GM23338 (cell line): ENCODE measurements at regions not wholly inside any gene's neighbourhood (a gene's known extent, or its start where the extent isn't known, plus 50 kb on each side); places are given as distances from the start of the nearest gene placed in this dataset.

Source experiments
- CREB1 ChIP-seq: fragments of 250-450 bp; sonication (Bioruptor Pico); IDR thresholded peaks from 2 replicates; pipeline ENCODE4 v1.5.0; 2020; ENCODE audit warnings: low read depth, mild to moderate bottlenecking, moderate library complexity
- EZH2 ChIP-seq: fragments of 200-600 bp; sonication (generic); IDR thresholded peaks from one replicate; pipeline ENCODE4 v1.8.0; 2017; ENCODE audit warnings: antibody characterized with exemption, mild to moderate bottlenecking, low read depth; ENCODE audit not compliant: unreplicated experiment
- EZH2phosphoT487 ChIP-seq: fragments of 200-600 bp; sonication (generic); IDR thresholded peaks from one replicate; pipeline ENCODE4 v1.8.1; 2018; ENCODE audit warnings: antibody characterized with exemption; ENCODE audit not compliant: unreplicated experiment
- JUNB ChIP-seq: IDR thresholded peaks from one replicate; pipeline ENCODE4 v1.6.1; 2016; ENCODE audit warnings: antibody characterized with exemption; ENCODE audit not compliant: unreplicated experiment
- POLR2AphosphoS5 ChIP-seq: IDR thresholded peaks from 2 replicates; pipeline ENCODE4 v1.6.1; 2016; ENCODE audit warnings: antibody characterized with exemption, low read depth
- TF ChIP-seq, protein P1 (sequence below), 2 experiments: fragments of 200-600 bp in 1 of 2; sonication (generic) in 1 of 2; conservative IDR thresholded peaks; 2 replicates each; pipeline versions ENCODE4 v1.5.1 to v1.6.1; 2016 to 2017; ENCODE audit warnings: antibody characterized with exemption in 2 of 2, low read depth in 2 of 2, mild to moderate bottlenecking in 2 of 2, moderate library complexity in 1 of 2
- TF ChIP-seq, protein P2 (sequence below): IDR thresholded peaks from one replicate; pipeline ENCODE4 v1.6.1; 2018; ENCODE audit warnings: antibody characterized with exemption; ENCODE audit not compliant: unreplicated experiment

DNA sequence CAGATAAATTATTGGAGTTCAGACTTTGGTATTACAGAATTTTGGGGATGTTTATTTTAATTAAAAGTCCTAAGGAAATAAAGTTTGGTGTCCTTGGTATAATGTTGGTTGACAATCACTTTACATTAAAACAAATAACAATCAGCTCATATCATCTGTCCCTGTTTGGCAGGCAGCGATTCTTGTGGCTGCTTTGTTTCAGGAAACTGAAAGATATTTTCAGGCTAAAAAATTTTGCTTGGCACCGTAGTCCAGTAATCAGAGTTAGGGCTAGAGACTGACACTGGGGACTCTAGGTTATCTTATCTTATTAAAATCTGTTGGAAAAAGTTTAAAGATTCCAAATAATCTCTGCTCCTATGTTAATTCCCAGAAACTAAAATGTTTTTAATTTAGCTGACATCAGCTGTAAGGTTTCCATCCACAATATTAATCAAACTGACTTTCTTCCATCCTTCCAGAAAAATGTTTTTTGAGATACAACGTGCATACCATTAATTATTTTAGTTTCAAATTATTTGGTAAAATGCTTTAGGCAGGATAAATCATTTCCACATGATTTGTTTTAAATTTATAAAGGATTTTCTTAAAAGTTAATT is 97.6 kb downstream of the ZIC5 start:
- TF ChIP-seq, protein P1, sequence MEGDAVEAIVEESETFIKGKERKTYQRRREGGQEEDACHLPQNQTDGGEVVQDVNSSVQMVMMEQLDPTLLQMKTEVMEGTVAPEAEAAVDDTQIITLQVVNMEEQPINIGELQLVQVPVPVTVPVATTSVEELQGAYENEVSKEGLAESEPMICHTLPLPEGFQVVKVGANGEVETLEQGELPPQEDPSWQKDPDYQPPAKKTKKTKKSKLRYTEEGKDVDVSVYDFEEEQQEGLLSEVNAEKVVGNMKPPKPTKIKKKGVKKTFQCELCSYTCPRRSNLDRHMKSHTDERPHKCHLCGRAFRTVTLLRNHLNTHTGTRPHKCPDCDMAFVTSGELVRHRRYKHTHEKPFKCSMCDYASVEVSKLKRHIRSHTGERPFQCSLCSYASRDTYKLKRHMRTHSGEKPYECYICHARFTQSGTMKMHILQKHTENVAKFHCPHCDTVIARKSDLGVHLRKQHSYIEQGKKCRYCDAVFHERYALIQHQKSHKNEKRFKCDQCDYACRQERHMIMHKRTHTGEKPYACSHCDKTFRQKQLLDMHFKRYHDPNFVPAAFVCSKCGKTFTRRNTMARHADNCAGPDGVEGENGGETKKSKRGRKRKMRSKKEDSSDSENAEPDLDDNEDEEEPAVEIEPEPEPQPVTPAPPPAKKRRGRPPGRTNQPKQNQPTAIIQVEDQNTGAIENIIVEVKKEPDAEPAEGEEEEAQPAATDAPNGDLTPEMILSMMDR (conservative IDR thresholded peaks at IDR 0.05; ENCODE audit: low read depth in 2 of 2), result no peak
- TF ChIP-seq POLR2AphosphoS5, result no peak
- TF ChIP-seq EZH2phosphoT487, result no peak
- TF ChIP-seq EZH2, result no peak
- TF ChIP-seq, protein P2, sequence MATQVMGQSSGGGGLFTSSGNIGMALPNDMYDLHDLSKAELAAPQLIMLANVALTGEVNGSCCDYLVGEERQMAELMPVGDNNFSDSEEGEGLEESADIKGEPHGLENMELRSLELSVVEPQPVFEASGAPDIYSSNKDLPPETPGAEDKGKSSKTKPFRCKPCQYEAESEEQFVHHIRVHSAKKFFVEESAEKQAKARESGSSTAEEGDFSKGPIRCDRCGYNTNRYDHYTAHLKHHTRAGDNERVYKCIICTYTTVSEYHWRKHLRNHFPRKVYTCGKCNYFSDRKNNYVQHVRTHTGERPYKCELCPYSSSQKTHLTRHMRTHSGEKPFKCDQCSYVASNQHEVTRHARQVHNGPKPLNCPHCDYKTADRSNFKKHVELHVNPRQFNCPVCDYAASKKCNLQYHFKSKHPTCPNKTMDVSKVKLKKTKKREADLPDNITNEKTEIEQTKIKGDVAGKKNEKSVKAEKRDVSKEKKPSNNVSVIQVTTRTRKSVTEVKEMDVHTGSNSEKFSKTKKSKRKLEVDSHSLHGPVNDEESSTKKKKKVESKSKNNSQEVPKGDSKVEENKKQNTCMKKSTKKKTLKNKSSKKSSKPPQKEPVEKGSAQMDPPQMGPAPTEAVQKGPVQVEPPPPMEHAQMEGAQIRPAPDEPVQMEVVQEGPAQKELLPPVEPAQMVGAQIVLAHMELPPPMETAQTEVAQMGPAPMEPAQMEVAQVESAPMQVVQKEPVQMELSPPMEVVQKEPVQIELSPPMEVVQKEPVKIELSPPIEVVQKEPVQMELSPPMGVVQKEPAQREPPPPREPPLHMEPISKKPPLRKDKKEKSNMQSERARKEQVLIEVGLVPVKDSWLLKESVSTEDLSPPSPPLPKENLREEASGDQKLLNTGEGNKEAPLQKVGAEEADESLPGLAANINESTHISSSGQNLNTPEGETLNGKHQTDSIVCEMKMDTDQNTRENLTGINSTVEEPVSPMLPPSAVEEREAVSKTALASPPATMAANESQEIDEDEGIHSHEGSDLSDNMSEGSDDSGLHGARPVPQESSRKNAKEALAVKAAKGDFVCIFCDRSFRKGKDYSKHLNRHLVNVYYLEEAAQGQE, result no peak
- TF ChIP-seq JUNB, result no peak
- no peak for TF ChIP-seq CREB1
